ENCODE measurements at regions not wholly inside any gene's neighbourhood (a gene's known extent, or its start where the extent isn't known, plus 50 kb on each side); places are given as distances from the start of the nearest gene placed in this dataset.
"Not testable (repeated sequence)": the region's sequence is repeated elsewhere in the genome, so short reads cannot be mapped to it uniquely, and the experiment has no call there.

DNA sequence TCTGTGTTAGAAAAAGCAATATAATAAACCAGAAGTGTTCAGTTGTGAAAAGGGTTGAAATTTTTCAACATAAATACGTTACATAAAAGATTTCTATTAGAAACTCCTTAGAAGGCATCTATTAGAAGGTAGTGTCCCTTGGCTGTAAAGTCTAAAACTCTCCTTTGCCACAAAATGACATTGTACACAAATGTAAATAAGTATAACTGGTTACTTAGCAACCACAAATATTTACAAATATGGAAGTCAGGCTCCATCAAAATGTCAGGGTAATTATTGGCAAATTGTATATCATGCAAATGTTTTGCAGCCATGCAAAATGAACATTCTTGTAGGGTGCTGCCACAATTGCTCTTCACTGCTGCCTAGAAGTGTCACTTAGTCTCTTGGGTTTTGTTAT is 419.1 kb upstream of the CDIN1 start:
- no peaks in the 10 kb centered on the region for H3K36me3 ChIP-seq (replicated peaks)
- in situ Hi-C loops (cut with HindIII; ENCODE audit: low pct_ligation_motif_present, low sequenced_read_pairs), result no loop called here
- no peaks in the 10 kb centered on the region for H3K27me3 ChIP-seq (replicated peaks)
- no peak for DNase-seq
- TF ChIP-seq, protein P1, sequence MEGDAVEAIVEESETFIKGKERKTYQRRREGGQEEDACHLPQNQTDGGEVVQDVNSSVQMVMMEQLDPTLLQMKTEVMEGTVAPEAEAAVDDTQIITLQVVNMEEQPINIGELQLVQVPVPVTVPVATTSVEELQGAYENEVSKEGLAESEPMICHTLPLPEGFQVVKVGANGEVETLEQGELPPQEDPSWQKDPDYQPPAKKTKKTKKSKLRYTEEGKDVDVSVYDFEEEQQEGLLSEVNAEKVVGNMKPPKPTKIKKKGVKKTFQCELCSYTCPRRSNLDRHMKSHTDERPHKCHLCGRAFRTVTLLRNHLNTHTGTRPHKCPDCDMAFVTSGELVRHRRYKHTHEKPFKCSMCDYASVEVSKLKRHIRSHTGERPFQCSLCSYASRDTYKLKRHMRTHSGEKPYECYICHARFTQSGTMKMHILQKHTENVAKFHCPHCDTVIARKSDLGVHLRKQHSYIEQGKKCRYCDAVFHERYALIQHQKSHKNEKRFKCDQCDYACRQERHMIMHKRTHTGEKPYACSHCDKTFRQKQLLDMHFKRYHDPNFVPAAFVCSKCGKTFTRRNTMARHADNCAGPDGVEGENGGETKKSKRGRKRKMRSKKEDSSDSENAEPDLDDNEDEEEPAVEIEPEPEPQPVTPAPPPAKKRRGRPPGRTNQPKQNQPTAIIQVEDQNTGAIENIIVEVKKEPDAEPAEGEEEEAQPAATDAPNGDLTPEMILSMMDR (IDR thresholded peaks at IDR 0.05; ENCODE audit: low read depth, low read length, missing control alignments), result no peak
- no peak overlapping the region for H3K4me3 ChIP-seq (ENCODE audit: low read depth, low read length)
- no peak overlapping the region for H3K27ac ChIP-seq

DNA sequence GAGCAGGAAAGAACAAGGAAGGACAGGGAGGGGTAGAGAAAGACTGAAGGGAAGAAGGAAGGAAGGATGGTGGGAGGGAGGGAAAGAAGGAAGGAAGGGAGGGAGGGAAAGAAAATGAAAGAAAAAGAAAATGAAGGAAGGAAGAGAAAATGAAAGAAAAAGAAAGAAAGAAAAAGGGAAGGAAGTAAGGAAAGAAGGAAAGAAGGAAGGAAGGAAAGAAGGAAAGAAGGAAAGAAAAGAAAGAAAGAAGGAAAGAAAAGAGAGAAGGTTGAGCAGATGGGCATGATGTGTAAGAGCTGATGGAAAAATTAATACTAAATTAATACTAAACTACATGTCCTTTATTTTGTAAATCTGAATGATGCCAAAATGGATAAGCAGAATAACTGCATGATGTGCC is 418.3 kb upstream of the CDIN1 start:
- H3K4me3 ChIP-seq (ENCODE audit: low read depth, low read length), result no peak overlapping the region
- no peaks in the 10 kb centered on the region for H3K27me3 ChIP-seq (replicated peaks)
- H3K27ac ChIP-seq, result no peak overlapping the region
- TF ChIP-seq, protein P1 (IDR thresholded peaks at IDR 0.05; ENCODE audit: low read depth, low read length, missing control alignments), result no peak
- DNase-seq, result no peak
- H3K36me3 ChIP-seq (replicated peaks), result no peaks in the 10 kb centered on the region
- in situ Hi-C loops (cut with HindIII; ENCODE audit: low pct_ligation_motif_present, low sequenced_read_pairs), result no loop called here

DNA sequence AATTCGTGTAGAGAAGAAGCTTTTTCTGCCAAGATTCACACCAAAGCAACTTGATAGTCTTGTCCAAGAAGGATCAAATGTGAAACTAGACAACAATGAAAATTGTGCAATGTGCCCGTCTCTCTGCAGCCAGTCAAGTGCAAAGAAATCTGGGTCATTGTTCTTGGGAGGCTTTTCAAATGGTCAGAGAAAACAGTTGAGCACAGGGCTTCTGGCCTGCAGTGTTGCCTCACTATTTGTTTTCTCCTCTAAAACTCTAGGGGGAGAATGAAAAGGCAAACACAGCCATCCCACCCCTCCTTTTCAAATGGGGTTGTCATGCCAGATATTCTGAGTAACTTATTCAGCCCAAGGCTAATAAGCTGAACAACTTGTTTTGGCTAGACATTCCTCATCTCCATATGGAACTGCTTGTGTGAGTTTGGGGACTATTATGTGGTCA is 417.6 kb upstream of the CDIN1 start:
- no peak overlapping the region for H3K4me3 ChIP-seq (ENCODE audit: low read depth, low read length)
- no peaks in the 10 kb centered on the region for H3K27me3 ChIP-seq (replicated peaks)
- no peak for DNase-seq
- no peak overlapping the region for H3K27ac ChIP-seq
- TF ChIP-seq, protein P1 (IDR thresholded peaks at IDR 0.05; ENCODE audit: low read depth, low read length, missing control alignments), result no peak
- no peaks in the 10 kb centered on the region for H3K36me3 ChIP-seq (replicated peaks)
- in situ Hi-C loops (cut with HindIII; ENCODE audit: low pct_ligation_motif_present, low sequenced_read_pairs), result no loop called here

DNA sequence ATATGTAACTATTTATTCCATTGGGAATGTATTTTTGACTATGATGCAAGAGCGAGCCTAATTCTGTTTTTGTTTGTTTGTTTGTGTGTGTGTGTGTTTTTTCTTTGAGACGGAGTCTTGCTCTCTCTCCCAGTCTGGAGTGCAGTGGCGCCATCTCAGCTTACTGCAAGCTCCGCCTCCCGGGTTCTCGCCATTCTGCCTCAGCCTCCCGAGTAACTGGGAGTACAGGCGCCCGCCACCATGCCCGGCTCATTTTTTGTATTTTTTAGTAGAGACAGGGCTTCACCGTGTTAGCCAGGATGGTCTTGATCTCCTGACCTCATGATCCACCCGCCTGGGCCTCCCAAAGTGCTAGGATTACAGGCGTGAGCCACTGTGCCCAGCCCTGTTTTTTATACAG is 415.4 kb upstream of the CDIN1 start:
- H3K27me3 ChIP-seq (replicated peaks); H3K36me3 ChIP-seq (replicated peaks); in situ Hi-C loops (cut with HindIII; ENCODE audit: low pct_ligation_motif_present, low sequenced_read_pairs); DNase-seq; H3K4me3 ChIP-seq (ENCODE audit: low read depth, low read length); H3K27ac ChIP-seq: not testable (repeated sequence)

DNA sequence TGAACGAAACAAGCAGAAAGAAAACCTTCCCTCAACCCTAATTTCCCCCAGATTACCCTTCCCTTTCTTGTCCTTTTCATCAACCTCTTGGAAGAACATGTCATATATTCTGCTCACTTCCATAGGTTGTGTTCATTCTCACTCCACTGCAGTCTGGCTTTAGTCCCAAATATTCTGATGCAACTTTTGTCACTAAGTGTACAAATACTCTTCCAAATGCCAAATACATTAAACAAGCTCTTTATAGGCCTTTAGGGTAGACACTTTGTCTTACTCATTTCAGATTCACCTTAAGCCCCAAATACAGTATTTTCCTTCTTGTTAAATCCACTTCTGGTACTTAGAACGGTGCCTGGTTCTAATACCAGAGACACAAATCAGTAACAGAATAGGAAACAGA is 406.5 kb upstream of the CDIN1 start:
- TF ChIP-seq, protein P1 (IDR thresholded peaks at IDR 0.05; ENCODE audit: low read depth, low read length, missing control alignments), result no peak
- Histone ChIP-seq H3K4me3 (ENCODE audit: low read depth, low read length) (no peak overlapping the region), H3K36me3 (replicated peaks) (no peaks in the 10 kb centered on the region), H3K27me3 (replicated peaks) (no peaks in the 10 kb centered on the region), H3K27ac (no peak overlapping the region)
- in situ Hi-C loops (cut with HindIII; ENCODE audit: low pct_ligation_motif_present, low sequenced_read_pairs), result no loop called here
- no peak for DNase-seq

DNA sequence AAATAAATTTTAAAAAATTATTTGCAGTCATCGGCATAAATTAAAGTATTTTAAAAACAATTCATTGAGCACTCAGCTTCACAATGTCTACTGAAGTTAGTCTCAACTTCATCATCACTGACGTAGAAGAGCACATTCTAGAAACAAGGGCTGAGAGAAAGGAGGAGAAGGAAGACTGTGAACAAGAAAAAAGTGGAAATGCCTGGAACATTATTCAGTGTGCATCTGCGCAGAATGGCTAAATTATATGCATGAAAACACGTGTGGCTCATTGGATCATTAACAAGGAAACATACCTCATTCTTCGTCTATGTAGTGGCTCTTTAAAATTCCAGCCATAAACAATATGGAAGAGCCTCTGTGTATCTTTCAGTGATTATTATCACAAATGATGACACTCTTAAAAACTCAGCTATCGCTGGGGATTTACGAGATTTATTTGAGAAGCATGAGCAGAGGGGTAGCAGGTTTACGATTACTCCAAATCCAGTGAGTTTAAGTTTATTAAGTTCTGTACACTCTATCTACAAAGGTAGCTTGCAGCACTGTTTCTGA is 404.2 kb upstream of the CDIN1 start:
- no peak overlapping the region for H3K4me3 ChIP-seq (ENCODE audit: low read depth, low read length)
- no peaks in the 10 kb centered on the region for H3K27me3 ChIP-seq (replicated peaks)
- in situ Hi-C loops (cut with HindIII; ENCODE audit: low pct_ligation_motif_present, low sequenced_read_pairs), result no loop called here
- TF ChIP-seq, protein P1 (IDR thresholded peaks at IDR 0.05; ENCODE audit: low read depth, low read length, missing control alignments), result no peak
- H3K27ac ChIP-seq, result no peak overlapping the region
- no peak for DNase-seq
- no peaks in the 10 kb centered on the region for H3K36me3 ChIP-seq (replicated peaks)

All from brain microvascular endothelial cell (primary cell).